ENCODE measurements at regions not wholly inside any gene's neighbourhood (a gene's known extent, or its start where the extent isn't known, plus 50 kb on each side); places are given as distances from the start of the nearest gene placed in this dataset.

- TF ChIP-seq CTCF (IDR thresholded peaks at IDR 0.05) (no peak), POLR2A (IDR thresholded peaks at IDR 0.05) (no peak)
Measured at GRCh38 chr6:134551245-134551960, 233.5 kb upstream of the SGK1 start.

Measured in adrenal gland (tissue), 5 donors.